A549 (cell line): ENCODE measurements at regions not wholly inside any gene's neighbourhood (a gene's known extent, or its start where the extent isn't known, plus 50 kb on each side); places are given as distances from the start of the nearest gene placed in this dataset.

Experiments used
- BHLHE40 ChIP-seq: IDR thresholded peaks from 2 replicates; pipeline ENCODE4 v1.6.1; 2012; ENCODE audit warnings: low read depth, low read length, inconsistent platforms
- CEBPB ChIP-seq, 2 experiments: fragments of >200 bp in 1 of 2; sonication (Bioruptor Twin) in 1 of 2; formaldehyde crosslinking in 1 of 2; IDR thresholded peaks; 2 replicates each; pipeline ENCODE4 v1.6.1; 2012 to 2016
- CHD2 ChIP-seq: fragments of 150-350 bp; IDR thresholded peaks from 2 replicates; pipeline ENCODE4 v1.6.1; 2014; ENCODE audit warnings: low read length; ENCODE audit not compliant: partially characterized antibody
- EP300 ChIP-seq, 2 experiments: fragments of >200 bp; sonication (Bioruptor Twin); formaldehyde crosslinking; IDR thresholded peaks; 2 replicates in 1 of 2; 3 replicates in 1 of 2; pipeline ENCODE4 v1.6.1; 2016 to 2017
- JUN ChIP-seq, 2 experiments: fragments of >200 bp; sonication (Bioruptor Twin); formaldehyde crosslinking; IDR thresholded peaks; 2 replicates in 1 of 2; 3 replicates in 1 of 2; pipeline ENCODE4 v1.6.1; 2016 to 2017
- KDM1A ChIP-seq: fragments of 200-600 bp; sonication (generic); IDR thresholded peaks from 2 replicates; pipeline ENCODE4 v1.6.1; 2016; ENCODE audit warnings: low read depth, mild to moderate bottlenecking
- MYC ChIP-seq: IDR thresholded peaks from 2 replicates; pipeline ENCODE4 v1.6.1; 2012; ENCODE audit warnings: mild to moderate bottlenecking, inconsistent platforms, low read length, improper control_type of control experiment, borderline replicate concordance
- PBX3 ChIP-seq: IDR thresholded peaks from 2 replicates; pipeline ENCODE4 v1.6.1; 2012
- POLR2A ChIP-seq: IDR thresholded peaks from 2 replicates; pipeline ENCODE4 v1.6.1; 2012; ENCODE audit warnings: mild to moderate bottlenecking, low read length
- RAD21 ChIP-seq, 2 experiments: fragments of >200 bp in 1 of 2; sonication (Bioruptor Twin) in 1 of 2; formaldehyde crosslinking in 1 of 2; IDR thresholded peaks in 1 of 2; conservative IDR thresholded peaks in 1 of 2; 2 replicates in 1 of 2; 3 replicates in 1 of 2; pipeline ENCODE4 v1.6.1; 2012 to 2018; ENCODE audit warnings: inconsistent platforms in 1 of 2
- SMC3 ChIP-seq: fragments of >200 bp; sonication (Bioruptor Twin); formaldehyde crosslinking; IDR thresholded peaks from 3 replicates; pipeline ENCODE4 v1.6.1; 2018; ENCODE audit warnings: inconsistent platforms
- TF ChIP-seq, protein P1 (sequence below): fragments of >200 bp; sonication (Bioruptor Twin); formaldehyde crosslinking; IDR thresholded peaks from 3 replicates; pipeline ENCODE4 v1.5.1; 2016

- no peak for TF ChIP-seq CEBPB (IDR thresholded peaks at IDR 0.05)
- TF ChIP-seq, protein P1, sequence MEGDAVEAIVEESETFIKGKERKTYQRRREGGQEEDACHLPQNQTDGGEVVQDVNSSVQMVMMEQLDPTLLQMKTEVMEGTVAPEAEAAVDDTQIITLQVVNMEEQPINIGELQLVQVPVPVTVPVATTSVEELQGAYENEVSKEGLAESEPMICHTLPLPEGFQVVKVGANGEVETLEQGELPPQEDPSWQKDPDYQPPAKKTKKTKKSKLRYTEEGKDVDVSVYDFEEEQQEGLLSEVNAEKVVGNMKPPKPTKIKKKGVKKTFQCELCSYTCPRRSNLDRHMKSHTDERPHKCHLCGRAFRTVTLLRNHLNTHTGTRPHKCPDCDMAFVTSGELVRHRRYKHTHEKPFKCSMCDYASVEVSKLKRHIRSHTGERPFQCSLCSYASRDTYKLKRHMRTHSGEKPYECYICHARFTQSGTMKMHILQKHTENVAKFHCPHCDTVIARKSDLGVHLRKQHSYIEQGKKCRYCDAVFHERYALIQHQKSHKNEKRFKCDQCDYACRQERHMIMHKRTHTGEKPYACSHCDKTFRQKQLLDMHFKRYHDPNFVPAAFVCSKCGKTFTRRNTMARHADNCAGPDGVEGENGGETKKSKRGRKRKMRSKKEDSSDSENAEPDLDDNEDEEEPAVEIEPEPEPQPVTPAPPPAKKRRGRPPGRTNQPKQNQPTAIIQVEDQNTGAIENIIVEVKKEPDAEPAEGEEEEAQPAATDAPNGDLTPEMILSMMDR, result no peak
- TF ChIP-seq CHD2, result no peak
- TF ChIP-seq RAD21 (conservative IDR thresholded peaks at IDR 0.05 in 1 of 2, IDR thresholded peaks at IDR 0.05 in 1 of 2), result no peak
- TF ChIP-seq BHLHE40, result no peak
- no peak for TF ChIP-seq PBX3
- TF ChIP-seq EP300 (IDR thresholded peaks at IDR 0.05), result no peak
- TF ChIP-seq MYC, result no peak
- TF ChIP-seq KDM1A, result no peak
- TF ChIP-seq POLR2A, result no peak
- no peak for TF ChIP-seq SMC3
- TF ChIP-seq JUN (IDR thresholded peaks at IDR 0.05), result no peak
Observed at GRCh38 chrX:94830717-94831116, 1156.7 kb downstream of the FAM133A start.
